H9 (cell line): ENCODE measurements at regions not wholly inside any gene's neighbourhood (a gene's known extent, or its start where the extent isn't known, plus 50 kb on each side); places are given as distances from the start of the nearest gene placed in this dataset.

Experiments
- DNase-seq: peaks from one replicate; pipeline ENCODE4 v3.0.0-alpha.2; 2017
- H2AFZ ChIP-seq: one replicate; pipeline ENCODE4 v1.6.1; 2013; ENCODE audit warnings: mild to moderate bottlenecking, low read length, control low read depth, moderate library complexity
- H2AK5ac ChIP-seq: 2 replicates; pipeline ENCODE4 v1.6.1; 2013; ENCODE audit warnings: low read length, control low read depth, mixed read lengths; ENCODE audit not compliant: insufficient read length
- H2BK120ac ChIP-seq: one replicate; pipeline ENCODE4 v1.6.1; 2013; ENCODE audit warnings: low read depth, mild to moderate bottlenecking, low read length, control low read depth, inconsistent platforms; ENCODE audit not compliant: poor library complexity, severe bottlenecking
- H2BK12ac ChIP-seq: 2 replicates; pipeline ENCODE4 v1.6.1; 2013; ENCODE audit warnings: low read length, control low read depth, mixed read lengths, low read depth; ENCODE audit not compliant: insufficient read length
- H2BK15ac ChIP-seq: 2 replicates; pipeline ENCODE4 v1.6.1; 2013; ENCODE audit warnings: low read depth, low read length, control low read depth
- H2BK20ac ChIP-seq: one replicate; pipeline ENCODE4 v1.6.1; 2013; ENCODE audit warnings: low read depth, mild to moderate bottlenecking, low read length, control low read depth, inconsistent platforms; ENCODE audit not compliant: poor library complexity, severe bottlenecking
- H2BK5ac ChIP-seq: 2 replicates; pipeline ENCODE4 v1.6.1; 2013; ENCODE audit warnings: low read length, control low read depth, mixed read lengths; ENCODE audit not compliant: insufficient read length
- H3K14ac ChIP-seq: 2 replicates; pipeline ENCODE4 v1.6.1; 2013; ENCODE audit warnings: low read length, control low read depth; ENCODE audit not compliant: insufficient read depth
- H3K18ac ChIP-seq: 2 replicates; pipeline ENCODE4 v1.6.1; 2013; ENCODE audit warnings: low read depth, mild to moderate bottlenecking, mixed read lengths, low read length, control low read depth; ENCODE audit not compliant: insufficient read length
- H3K23ac ChIP-seq: 2 replicates; pipeline ENCODE4 v1.6.1; 2013; ENCODE audit warnings: low read length, control low read depth, mixed read lengths, low read depth; ENCODE audit not compliant: insufficient read length
- H3K23me2 ChIP-seq: 2 replicates; pipeline ENCODE4 v1.6.1; 2013; ENCODE audit warnings: low read depth, mild to moderate bottlenecking, mixed read lengths, low read length, control low read depth; ENCODE audit not compliant: insufficient read length, poor library complexity, severe bottlenecking
- H3K27ac ChIP-seq: 2 replicates; pipeline ENCODE4 v1.5.1; 2013; ENCODE audit warnings: low read length, control low read depth, mixed read lengths, low read depth; ENCODE audit not compliant: insufficient read length
- H3K27me3 ChIP-seq: 2 replicates; pipeline ENCODE4 v1.6.1; 2013; ENCODE audit warnings: low read length, control low read depth, inconsistent platforms; ENCODE audit not compliant: insufficient read depth
- H3K4ac ChIP-seq: 2 replicates; pipeline ENCODE4 v1.6.1; 2013; ENCODE audit warnings: low read depth, mild to moderate bottlenecking, control low read depth, inconsistent platforms, low read length, moderate library complexity
- H3K4me1 ChIP-seq: 2 replicates; pipeline ENCODE4 v1.6.1; 2013; ENCODE audit warnings: low read length, control low read depth, inconsistent platforms; ENCODE audit not compliant: insufficient read depth
- H3K4me2 ChIP-seq: 2 replicates; pipeline ENCODE4 v1.6.1; 2013; ENCODE audit warnings: low read length, control low read depth, mixed read lengths; ENCODE audit not compliant: insufficient read length, insufficient read depth
- H3K56ac ChIP-seq: 2 replicates; pipeline ENCODE4 v1.6.1; 2013; ENCODE audit warnings: low read depth, mild to moderate bottlenecking, mixed read lengths, low read length, control low read depth; ENCODE audit not compliant: insufficient read length
- H3K79me1 ChIP-seq: 2 replicates; pipeline ENCODE4 v1.6.1; 2013; ENCODE audit warnings: low read depth, mild to moderate bottlenecking, moderate library complexity, low read length, control low read depth, inconsistent platforms; ENCODE audit not compliant: insufficient read depth, poor library complexity, severe bottlenecking
- H3K79me2 ChIP-seq: 2 replicates; pipeline ENCODE4 v1.6.1; 2013; ENCODE audit warnings: low read length, control low read depth, inconsistent platforms; ENCODE audit not compliant: insufficient read depth
- H3K9ac ChIP-seq: 2 replicates; pipeline ENCODE4 v1.6.1; 2013; ENCODE audit warnings: low read length, control low read depth, mixed read lengths; ENCODE audit not compliant: insufficient read length; ENCODE audit errors: extremely low read depth
- H3K9me3 ChIP-seq: one replicate; pipeline ENCODE4 v1.6.1; 2013; ENCODE audit warnings: low read depth, low read length, inconsistent platforms; ENCODE audit not compliant: control insufficient read depth
- H3T11ph ChIP-seq: one replicate; pipeline ENCODE4 v1.6.1; 2013; ENCODE audit warnings: mild to moderate bottlenecking, low read length, control low read depth, inconsistent platforms
- H4K20me1 ChIP-seq: one replicate; pipeline ENCODE4 v1.6.1; 2013; ENCODE audit not compliant: control insufficient read depth, insufficient read length, insufficient read depth
- H4K5ac ChIP-seq: 2 replicates; pipeline ENCODE4 v1.6.1; 2013; ENCODE audit warnings: low read depth, mild to moderate bottlenecking, mixed read lengths, low read length, control low read depth; ENCODE audit not compliant: insufficient read length
- H4K8ac ChIP-seq: replicated peaks from 2 replicates; pipeline ENCODE4 v1.6.1; 2013; ENCODE audit warnings: low read length, control low read depth, mixed read lengths, low read depth; ENCODE audit not compliant: insufficient read length
- H4K91ac ChIP-seq: 2 replicates; pipeline ENCODE4 v1.6.1; 2013; ENCODE audit warnings: low read depth, mild to moderate bottlenecking, moderate library complexity, mixed read lengths, low read length, control low read depth; ENCODE audit not compliant: insufficient read length
- H3K27ac Mint-ChIP-seq, 3 experiments: 2 replicates in 2 of 3; 3 replicates in 1 of 3; pipeline ENCODE4 v1.8.0; 2020 to 2021; ENCODE audit warnings: mixed read lengths in 3 of 3, mild to moderate bottlenecking in 1 of 3, moderate library complexity in 1 of 3
- H3K27me3 Mint-ChIP-seq: 2 replicates; pipeline ENCODE4 v1.8.0; 2021; ENCODE audit warnings: low read depth, mild to moderate bottlenecking, moderate library complexity, mixed read lengths
- H3K36me3 Mint-ChIP-seq, 3 experiments: 2 replicates in 2 of 3; 3 replicates in 1 of 3; pipeline ENCODE4 v1.8.0; 2020 to 2021; ENCODE audit warnings: low read depth in 3 of 3, mixed read lengths in 3 of 3; ENCODE audit not compliant: insufficient read depth in 1 of 3
- H3K4me1 Mint-ChIP-seq, 2 experiments: 2 replicates each; pipeline ENCODE4 v1.8.0; 2020; ENCODE audit warnings: mixed read lengths in 2 of 2
- H3K4me3 Mint-ChIP-seq, 2 experiments: 2 replicates in 1 of 2; 3 replicates in 1 of 2; pipeline ENCODE4 v1.8.0; 2020 to 2021; ENCODE audit warnings: mild to moderate bottlenecking in 2 of 2, mixed read lengths in 2 of 2, moderate library complexity in 1 of 2
- H3K9me3 Mint-ChIP-seq, 2 experiments: 2 replicates in 1 of 2; 3 replicates in 1 of 2; pipeline ENCODE4 v1.8.0; 2020; ENCODE audit warnings: mild to moderate bottlenecking in 2 of 2, mixed read lengths in 2 of 2, moderate library complexity in 1 of 2
- CTCF ChIP-seq: fragments of 200-600 bp; sonication (generic); conservative IDR thresholded peaks from 3 replicates; pipeline ENCODE4 v1.8.0; 2021; ENCODE audit warnings: antibody characterized with exemption, mild to moderate bottlenecking

GRCh38 chr7:13308423-13308822 lies 621.0 kb downstream of the ARL4A start:
- Histone ChIP-seq H4K5ac (no peak overlapping the region), H2BK12ac (no peak overlapping the region), H2AFZ (no peak overlapping the region), H3K9ac (no peak overlapping the region), H3K27me3 (no peaks in the 10 kb centered on the region), H3K4me1 (no peaks in the 10 kb centered on the region), H3K9me3 (peaks cover 11% of the 10 kb centered on the region), H4K20me1 (no peaks in the 10 kb centered on the region), H2BK120ac (no peak overlapping the region), H4K8ac (no peak overlapping the region), H2AK5ac (no peak overlapping the region), H4K91ac (no peak overlapping the region), H3K27ac (no peak overlapping the region), H3K79me1 (no peaks in the 10 kb centered on the region), H3K23ac (no peak overlapping the region), H3K56ac (no peak overlapping the region), H3K4me2 (no peak overlapping the region), H3K14ac (no peak overlapping the region), H3K18ac (no peak overlapping the region), H3K4ac (no peak overlapping the region), H2BK15ac (no peak overlapping the region), H3T11ph (no peak overlapping the region), H2BK20ac (no peak overlapping the region), H3K79me2 (no peaks in the 10 kb centered on the region), H2BK5ac (no peak overlapping the region), H3K23me2 (no peaks in the 10 kb centered on the region)
- peaks cover 52 to 54% of the 10 kb centered on the region in 2 experiments for H3K9me3 Mint-ChIP-seq
- H3K4me3 Mint-ChIP-seq, result no peak overlapping the region
- H3K27ac Mint-ChIP-seq, result no peak overlapping the region
- no peak for TF ChIP-seq CTCF
- no peaks in the 10 kb centered on the region for H3K27me3 Mint-ChIP-seq
- peaks cover 8% of the 10 kb centered on the region in 2 experiments for H3K4me1 Mint-ChIP-seq
- no peak for DNase-seq
- H3K36me3 Mint-ChIP-seq, result peaks cover 35 to 55% (median 45%) of the 10 kb centered on the region in 3 experiments
